ENCODE measurements at regions not wholly inside any gene's neighbourhood (a gene's known extent, or its start where the extent isn't known, plus 50 kb on each side); places are given as distances from the start of the nearest gene placed in this dataset.

DNA sequence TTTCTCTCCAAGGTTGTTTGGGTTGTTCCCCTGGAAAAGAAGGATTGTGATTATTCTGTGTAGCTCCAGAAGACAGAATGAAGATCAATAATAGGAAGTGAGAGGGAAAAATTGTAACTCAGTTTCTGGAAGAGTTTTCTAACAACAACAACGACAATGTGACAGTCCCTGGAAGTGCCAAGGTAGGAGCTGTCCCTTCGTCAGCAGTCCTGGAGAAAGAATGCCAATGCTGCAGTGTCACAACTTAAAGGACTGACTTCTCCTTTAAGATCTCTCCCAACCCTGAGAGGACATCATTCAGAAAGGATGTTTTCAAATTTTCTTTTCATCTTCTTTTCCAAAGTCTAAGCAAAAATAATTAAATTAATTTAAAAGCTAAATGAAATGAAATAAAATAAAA, 136.4 kb upstream of the GAP43 start:
- Mint-ChIP-seq H3K4me3 (no peak overlapping the region), H3K27me3 (ENCODE audit: low read depth) (no peaks in the 10 kb centered on the region), H3K36me3 (ENCODE audit: insufficient read depth in 1 of 3, low read depth in 3 of 3) (peaks cover 0 to 4% (median 0%) of the 10 kb centered on the region in 3 experiments; a peak in 1 of 7 replicates), H3K4me1 (no peaks in the 10 kb centered on the region; a peak in 1 of 4 replicates), H3K9me3 (peaks cover 0 to 4% of the 10 kb centered on the region in 2 experiments; a peak in 1 of 5 replicates), H3K27ac (no peak overlapping the region)
- Histone ChIP-seq H3K27me3 (ENCODE audit: insufficient read depth, low read length) (no peaks in the 10 kb centered on the region), H3K9ac (ENCODE audit: extremely low read depth, insufficient read length, low read length) (no peak overlapping the region), H4K5ac (ENCODE audit: insufficient read length, low read depth, low read length) (no peak overlapping the region), H2BK20ac (ENCODE audit: low read depth, low read length, poor library complexity, severe bottlenecking) (no peak overlapping the region), H4K91ac (ENCODE audit: insufficient read length, low read depth, low read length) (no peak overlapping the region), H2BK15ac (ENCODE audit: low read depth, low read length) (no peak overlapping the region), H3K9me3 (ENCODE audit: control insufficient read depth, low read depth, low read length) (no peaks in the 10 kb centered on the region), H2AK5ac (ENCODE audit: insufficient read length, low read length) (no peak overlapping the region), H2BK12ac (ENCODE audit: insufficient read length, low read depth, low read length) (no peak overlapping the region), H3K79me2 (ENCODE audit: insufficient read depth, low read length) (no peaks in the 10 kb centered on the region), H3K23me2 (ENCODE audit: insufficient read length, low read depth, low read length, poor library complexity, severe bottlenecking) (no peaks in the 10 kb centered on the region), H2BK5ac (ENCODE audit: insufficient read length, low read length) (no peak overlapping the region), H3K18ac (ENCODE audit: insufficient read length, low read depth, low read length) (no peak overlapping the region), H3K79me1 (ENCODE audit: insufficient read depth, low read depth, low read length, poor library complexity, severe bottlenecking) (no peaks in the 10 kb centered on the region), H4K8ac (replicated peaks; ENCODE audit: insufficient read length, low read depth, low read length) (no peak overlapping the region), H3K56ac (ENCODE audit: insufficient read length, low read depth, low read length) (no peak overlapping the region), H3K14ac (ENCODE audit: insufficient read depth, low read length) (no peak overlapping the region), H2BK120ac (ENCODE audit: low read depth, low read length, poor library complexity, severe bottlenecking) (no peak overlapping the region), H3T11ph (ENCODE audit: low read length) (no peak overlapping the region), H3K23ac (ENCODE audit: insufficient read length, low read depth, low read length) (no peak overlapping the region), H3K4ac (ENCODE audit: low read depth, low read length) (no peak overlapping the region), H2AFZ (ENCODE audit: low read length) (no peak overlapping the region), H3K4me1 (ENCODE audit: insufficient read depth, low read length) (no peaks in the 10 kb centered on the region), H3K27ac (ENCODE audit: insufficient read length, low read depth, low read length) (no peak overlapping the region), H3K4me2 (ENCODE audit: insufficient read depth, insufficient read length, low read length) (no peak overlapping the region), H4K20me1 (ENCODE audit: control insufficient read depth, insufficient read depth, insufficient read length) (no peaks in the 10 kb centered on the region)
- DNase-seq, result no peak
- TF ChIP-seq, protein P1, sequence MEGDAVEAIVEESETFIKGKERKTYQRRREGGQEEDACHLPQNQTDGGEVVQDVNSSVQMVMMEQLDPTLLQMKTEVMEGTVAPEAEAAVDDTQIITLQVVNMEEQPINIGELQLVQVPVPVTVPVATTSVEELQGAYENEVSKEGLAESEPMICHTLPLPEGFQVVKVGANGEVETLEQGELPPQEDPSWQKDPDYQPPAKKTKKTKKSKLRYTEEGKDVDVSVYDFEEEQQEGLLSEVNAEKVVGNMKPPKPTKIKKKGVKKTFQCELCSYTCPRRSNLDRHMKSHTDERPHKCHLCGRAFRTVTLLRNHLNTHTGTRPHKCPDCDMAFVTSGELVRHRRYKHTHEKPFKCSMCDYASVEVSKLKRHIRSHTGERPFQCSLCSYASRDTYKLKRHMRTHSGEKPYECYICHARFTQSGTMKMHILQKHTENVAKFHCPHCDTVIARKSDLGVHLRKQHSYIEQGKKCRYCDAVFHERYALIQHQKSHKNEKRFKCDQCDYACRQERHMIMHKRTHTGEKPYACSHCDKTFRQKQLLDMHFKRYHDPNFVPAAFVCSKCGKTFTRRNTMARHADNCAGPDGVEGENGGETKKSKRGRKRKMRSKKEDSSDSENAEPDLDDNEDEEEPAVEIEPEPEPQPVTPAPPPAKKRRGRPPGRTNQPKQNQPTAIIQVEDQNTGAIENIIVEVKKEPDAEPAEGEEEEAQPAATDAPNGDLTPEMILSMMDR (conservative IDR thresholded peaks at IDR 0.05), result no peak
- WGBS (ENCODE audit: extremely low coverage, insufficient read length, low lambda C conversion rate), result no CpG with 5 or more reads among the region's 2 CpGs

All from H9 (cell line).